ENCODE measurements at regions not wholly inside any gene's neighbourhood (a gene's known extent, or its start where the extent isn't known, plus 50 kb on each side); places are given as distances from the start of the nearest gene placed in this dataset.

- no peak overlapping the region for H2AFZ ChIP-seq (ENCODE audit: low read depth, low read length, poor library complexity, severe bottlenecking)
- ATAC-seq (no peak), DNase-seq (ENCODE audit: low read depth, low spot score) (no peak)
- ChIA-PET POLR2A (no interaction called here), RAD21 (ENCODE audit: low non-redundant PET in 1 of 2, low total read pairs in 2 of 2, uncharacterized antibody in 2 of 2, unreplicated experiment in 2 of 2) (no interaction called here), CTCF (no interaction called here)
- intact Hi-C loops (cut with micrococcal nuclease): no loop called here
- no peak overlapping the region for H3K4me2 ChIP-seq (ENCODE audit: low read length)
- H3K4me3 ChIP-seq (replicated peaks in 1 of 2; ENCODE audit: low read depth in 1 of 2, low read length in 2 of 2): no peak overlapping the region
- BruUV-seq (replicated peaks): no TSS peak
- no peaks in the 10 kb centered on the region for H3K27me3 ChIP-seq (ENCODE audit: insufficient read depth, low read length)
- peaks cover 4 to 10% of the 10 kb centered on the region in 2 experiments; a peak in 2 of 4 replicates for H3K9me3 ChIP-seq (ENCODE audit: control insufficient read depth in 1 of 2, insufficient read depth in 1 of 2, low read depth in 1 of 2, low read length in 2 of 2)
- H3K9me2 ChIP-seq (ENCODE audit: insufficient read depth): no peaks in the 10 kb centered on the region
- no peak overlapping the region for H3K9ac ChIP-seq (ENCODE audit: low read length)
- H3K27ac ChIP-seq (ENCODE audit: low read depth, low read length): no peak overlapping the region
- no peaks in the 10 kb centered on the region for H3K36me3 ChIP-seq (ENCODE audit: control insufficient read depth in 1 of 2, insufficient read depth in 2 of 2, low read length in 2 of 2)
- no peaks in the 10 kb centered on the region for H4K20me1 ChIP-seq (ENCODE audit: insufficient read depth)
- no peaks in the 10 kb centered on the region for H3K4me1 ChIP-seq (ENCODE audit: control insufficient read depth in 1 of 2, insufficient read depth in 2 of 2, low read length in 2 of 2)
- TF ChIP-seq, protein P1, sequence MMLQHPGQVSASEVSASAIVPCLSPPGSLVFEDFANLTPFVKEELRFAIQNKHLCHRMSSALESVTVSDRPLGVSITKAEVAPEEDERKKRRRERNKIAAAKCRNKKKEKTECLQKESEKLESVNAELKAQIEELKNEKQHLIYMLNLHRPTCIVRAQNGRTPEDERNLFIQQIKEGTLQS (IDR thresholded peaks at IDR 0.05): no peak
- TF ChIP-seq POLR2AphosphoS5 (IDR thresholded peaks at IDR 0.05; ENCODE audit: low read depth, low read length) (no peak), CEBPB (IDR thresholded peaks at IDR 0.05; ENCODE audit: low read depth) (no peak), ZFX (IDR thresholded peaks at IDR 0.05) (no peak), ZNF274 (IDR thresholded peaks at IDR 0.05; ENCODE audit: low read depth, low read length) (no peak), EGR1 (IDR thresholded peaks at IDR 0.05; ENCODE audit: low read depth) (no peak)
- no peaks in the 10 kb centered on the region for H3K79me2 ChIP-seq (ENCODE audit: insufficient read depth, low read length)
Measured at GRCh38 chr12:24600996-24601395, 347.9 kb downstream of the BCAT1 start.

- no TSS peak for BruUV-seq (replicated peaks)
- TF ChIP-seq ZBTB33 (IDR thresholded peaks at IDR 0.05; ENCODE audit: extremely low read depth, insufficient replicate concordance, low read length): no peak
- TF ChIP-seq, protein P2, sequence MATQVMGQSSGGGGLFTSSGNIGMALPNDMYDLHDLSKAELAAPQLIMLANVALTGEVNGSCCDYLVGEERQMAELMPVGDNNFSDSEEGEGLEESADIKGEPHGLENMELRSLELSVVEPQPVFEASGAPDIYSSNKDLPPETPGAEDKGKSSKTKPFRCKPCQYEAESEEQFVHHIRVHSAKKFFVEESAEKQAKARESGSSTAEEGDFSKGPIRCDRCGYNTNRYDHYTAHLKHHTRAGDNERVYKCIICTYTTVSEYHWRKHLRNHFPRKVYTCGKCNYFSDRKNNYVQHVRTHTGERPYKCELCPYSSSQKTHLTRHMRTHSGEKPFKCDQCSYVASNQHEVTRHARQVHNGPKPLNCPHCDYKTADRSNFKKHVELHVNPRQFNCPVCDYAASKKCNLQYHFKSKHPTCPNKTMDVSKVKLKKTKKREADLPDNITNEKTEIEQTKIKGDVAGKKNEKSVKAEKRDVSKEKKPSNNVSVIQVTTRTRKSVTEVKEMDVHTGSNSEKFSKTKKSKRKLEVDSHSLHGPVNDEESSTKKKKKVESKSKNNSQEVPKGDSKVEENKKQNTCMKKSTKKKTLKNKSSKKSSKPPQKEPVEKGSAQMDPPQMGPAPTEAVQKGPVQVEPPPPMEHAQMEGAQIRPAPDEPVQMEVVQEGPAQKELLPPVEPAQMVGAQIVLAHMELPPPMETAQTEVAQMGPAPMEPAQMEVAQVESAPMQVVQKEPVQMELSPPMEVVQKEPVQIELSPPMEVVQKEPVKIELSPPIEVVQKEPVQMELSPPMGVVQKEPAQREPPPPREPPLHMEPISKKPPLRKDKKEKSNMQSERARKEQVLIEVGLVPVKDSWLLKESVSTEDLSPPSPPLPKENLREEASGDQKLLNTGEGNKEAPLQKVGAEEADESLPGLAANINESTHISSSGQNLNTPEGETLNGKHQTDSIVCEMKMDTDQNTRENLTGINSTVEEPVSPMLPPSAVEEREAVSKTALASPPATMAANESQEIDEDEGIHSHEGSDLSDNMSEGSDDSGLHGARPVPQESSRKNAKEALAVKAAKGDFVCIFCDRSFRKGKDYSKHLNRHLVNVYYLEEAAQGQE (IDR thresholded peaks at IDR 0.05; ENCODE audit: low read depth): no peak
- TF ChIP-seq EZH2phosphoT487 (IDR thresholded peaks at IDR 0.05; ENCODE audit: borderline replicate concordance): no peak
- TF ChIP-seq, protein P1 (IDR thresholded peaks at IDR 0.05): no peak
- no peak for TF ChIP-seq SIN3A (IDR thresholded peaks at IDR 0.05; ENCODE audit: low read depth)
- TF ChIP-seq RAD21 (IDR thresholded peaks at IDR 0.05; ENCODE audit: low read depth): no peak
- TF ChIP-seq ZFX (IDR thresholded peaks at IDR 0.05): no peak
- TF ChIP-seq CTCF (IDR thresholded peaks at IDR 0.05 in 2 of 3, conservative IDR thresholded peaks at IDR 0.05 in 1 of 3; ENCODE audit: borderline replicate concordance in 1 of 3, insufficient read depth in 1 of 3, low read depth in 2 of 3, low read length in 2 of 3): no peak
Measured at GRCh38 chr12:24600551-24600950, 348.4 kb downstream of the BCAT1 start.

More at GRCh38 chr12:24600551-24600950, 348.4 kb downstream of the BCAT1 start:
- Histone ChIP-seq H3K4me1 (ENCODE audit: control insufficient read depth in 1 of 2, insufficient read depth in 2 of 2, low read length in 2 of 2) (no peaks in the 10 kb centered on the region), H3K79me2 (ENCODE audit: insufficient read depth, low read length) (no peaks in the 10 kb centered on the region), H3K27me3 (ENCODE audit: insufficient read depth, low read length) (no peaks in the 10 kb centered on the region), H3K4me2 (ENCODE audit: low read length) (no peak overlapping the region), H3K9me3 (ENCODE audit: control insufficient read depth in 1 of 2, insufficient read depth in 1 of 2, low read depth in 1 of 2, low read length in 2 of 2) (peaks cover 3 to 9% of the 10 kb centered on the region in 2 experiments; a peak in 2 of 4 replicates), H3K36me3 (ENCODE audit: control insufficient read depth in 1 of 2, insufficient read depth in 2 of 2, low read length in 2 of 2) (no peaks in the 10 kb centered on the region), H3K4me3 (replicated peaks in 1 of 2; ENCODE audit: low read depth in 1 of 2, low read length in 2 of 2) (no peak overlapping the region), H3K9ac (ENCODE audit: low read length) (no peak overlapping the region), H3K9me2 (ENCODE audit: insufficient read depth) (no peaks in the 10 kb centered on the region), H4K20me1 (ENCODE audit: insufficient read depth) (no peaks in the 10 kb centered on the region), H3K27ac (ENCODE audit: low read depth, low read length) (no peak overlapping the region), H2AFZ (ENCODE audit: low read depth, low read length, poor library complexity, severe bottlenecking) (no peak overlapping the region)
- CTCF ChIA-PET: no interaction called here
- DNase-seq (ENCODE audit: low read depth, low spot score) (no peak), ATAC-seq (no peak)
- RAD21 ChIA-PET (ENCODE audit: low non-redundant PET in 1 of 2, low total read pairs in 2 of 2, uncharacterized antibody in 2 of 2, unreplicated experiment in 2 of 2): no interaction called here
- intact Hi-C loops (cut with micrococcal nuclease): no loop called here
- POLR2A ChIA-PET: no interaction called here

All from HCT116 (cell line).